Hematopoietic multipotent progenitor cell (in vitro differentiated cells): ENCODE measurements at regions not wholly inside any gene's neighbourhood (a gene's known extent, or its start where the extent isn't known, plus 50 kb on each side); places are given as distances from the start of the nearest gene placed in this dataset.
A peak's percentile ranks its signal among the peaks of the same experiment; 100 is the strongest.

ENCODE experiments used
- DNase-seq, 3 donors: peaks; one replicate each; pipeline ENCODE4 v3.0.0-alpha.2; 2011 to 2015; ENCODE audit warnings: low read depth in 2 of 3, low spot score in 2 of 3

GRCh38 chr2:145140658-145141057 is 620.7 kb upstream of the ZEB2 start:
- DNase-seq: no peak

- no peak for DNase-seq
Observed at GRCh38 chr2:145138626-145139025, 618.7 kb upstream of the ZEB2 start.

- no peak for DNase-seq
Observed at GRCh38 chr2:145137901-145138300, 618.0 kb upstream of the ZEB2 start.

DNA sequence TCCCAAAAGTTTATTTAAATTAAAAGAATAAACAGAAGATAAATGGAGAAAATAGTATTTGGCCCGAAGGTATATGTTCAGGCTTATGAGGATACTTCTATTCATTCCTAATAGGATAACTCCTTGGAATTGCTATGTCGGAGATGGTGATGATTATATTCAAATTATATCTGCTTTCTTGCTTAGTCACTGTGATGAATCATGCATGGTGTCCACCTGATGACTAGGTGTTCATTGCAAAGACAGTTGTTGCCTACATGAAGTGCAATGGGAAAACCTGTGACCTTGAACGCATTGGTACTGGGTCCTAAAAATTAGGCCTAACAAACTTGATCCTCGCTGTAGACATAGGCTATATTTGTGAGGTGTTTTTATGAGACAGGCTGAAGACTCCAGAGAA is 617.3 kb upstream of the ZEB2 start:
- no peak for DNase-seq

DNA sequence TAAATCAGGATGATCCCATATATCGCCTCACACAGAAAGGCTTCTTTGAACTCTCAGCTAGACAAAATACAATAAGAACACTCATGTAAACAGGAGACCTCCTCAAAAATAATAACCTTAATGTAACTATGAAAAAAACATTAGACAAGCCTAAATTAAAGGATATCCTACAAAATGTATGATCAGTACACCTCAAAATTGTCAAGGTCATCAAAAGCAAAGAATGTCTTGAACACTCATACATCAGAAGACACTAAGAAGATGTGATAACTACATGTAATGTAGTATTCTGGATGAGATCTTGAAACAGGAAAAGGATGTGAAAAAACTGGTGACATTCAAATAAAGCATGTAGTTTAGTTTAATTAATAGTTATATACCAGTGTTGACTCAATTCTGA is 616.8 kb upstream of the ZEB2 start:
- no peak for DNase-seq

- DNase-seq: no peak
Observed at GRCh38 chr2:145126146-145126545, 606.2 kb upstream of the ZEB2 start.

DNA sequence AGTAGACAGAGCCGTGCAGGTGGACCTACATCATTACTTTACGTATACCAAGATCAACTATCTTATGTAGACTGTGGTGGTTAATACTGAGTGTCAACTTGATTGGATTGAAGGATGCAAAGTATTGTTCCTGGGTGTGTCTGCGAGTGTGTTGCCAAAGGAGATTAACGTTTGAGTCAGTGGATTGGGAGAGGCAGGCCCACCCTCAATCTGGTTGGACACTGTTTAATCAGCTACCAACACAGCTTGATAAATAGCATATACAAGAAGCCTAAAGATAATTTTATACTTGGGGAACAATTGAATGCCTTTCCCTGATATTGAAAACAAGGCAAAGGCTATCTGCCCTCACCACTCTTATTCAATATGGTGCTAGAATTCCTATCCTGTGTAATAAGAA is 604.2 kb upstream of the ZEB2 start:
- DNase-seq: no peak

DNA sequence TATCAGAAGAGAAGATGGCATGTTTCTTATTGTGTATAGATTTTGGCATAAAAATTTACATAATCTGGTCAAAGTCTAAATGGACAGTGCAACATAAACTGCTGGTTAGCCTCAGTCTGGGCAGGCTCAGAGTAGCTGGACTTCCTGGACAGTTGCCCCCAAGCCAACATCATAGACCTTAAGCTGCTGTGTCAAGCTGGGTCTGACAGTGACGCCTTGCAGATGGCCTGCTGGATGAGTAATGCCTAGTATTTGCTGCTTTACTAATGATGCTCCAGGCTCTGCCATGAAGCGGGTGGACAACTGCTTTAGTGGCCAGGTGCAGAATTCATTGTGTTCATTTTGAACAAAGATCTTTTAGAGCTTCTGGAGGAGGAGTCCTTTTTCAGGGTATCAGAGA is 603.7 kb upstream of the ZEB2 start:
- DNase-seq: no peak

DNA sequence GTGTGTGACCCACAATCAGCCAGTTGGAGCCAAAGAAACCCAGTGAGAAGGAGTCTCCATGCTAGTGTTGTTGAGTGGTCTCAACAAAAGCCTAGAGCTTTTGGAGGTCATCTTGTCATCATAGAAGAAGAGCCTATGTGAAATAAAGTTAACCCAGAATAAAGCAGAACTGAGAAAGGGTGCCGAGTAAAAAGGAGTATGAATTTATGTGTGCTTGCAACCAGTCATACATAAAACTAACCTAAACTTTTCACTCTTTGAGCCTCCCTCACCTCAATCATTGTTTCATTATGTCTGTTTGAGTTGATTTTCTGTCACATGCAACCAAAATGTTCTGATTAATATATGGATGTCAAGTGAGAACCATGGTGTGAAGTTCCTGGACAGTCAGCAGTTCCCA is 599.3 kb upstream of the ZEB2 start:
- DNase-seq: no peak

DNA sequence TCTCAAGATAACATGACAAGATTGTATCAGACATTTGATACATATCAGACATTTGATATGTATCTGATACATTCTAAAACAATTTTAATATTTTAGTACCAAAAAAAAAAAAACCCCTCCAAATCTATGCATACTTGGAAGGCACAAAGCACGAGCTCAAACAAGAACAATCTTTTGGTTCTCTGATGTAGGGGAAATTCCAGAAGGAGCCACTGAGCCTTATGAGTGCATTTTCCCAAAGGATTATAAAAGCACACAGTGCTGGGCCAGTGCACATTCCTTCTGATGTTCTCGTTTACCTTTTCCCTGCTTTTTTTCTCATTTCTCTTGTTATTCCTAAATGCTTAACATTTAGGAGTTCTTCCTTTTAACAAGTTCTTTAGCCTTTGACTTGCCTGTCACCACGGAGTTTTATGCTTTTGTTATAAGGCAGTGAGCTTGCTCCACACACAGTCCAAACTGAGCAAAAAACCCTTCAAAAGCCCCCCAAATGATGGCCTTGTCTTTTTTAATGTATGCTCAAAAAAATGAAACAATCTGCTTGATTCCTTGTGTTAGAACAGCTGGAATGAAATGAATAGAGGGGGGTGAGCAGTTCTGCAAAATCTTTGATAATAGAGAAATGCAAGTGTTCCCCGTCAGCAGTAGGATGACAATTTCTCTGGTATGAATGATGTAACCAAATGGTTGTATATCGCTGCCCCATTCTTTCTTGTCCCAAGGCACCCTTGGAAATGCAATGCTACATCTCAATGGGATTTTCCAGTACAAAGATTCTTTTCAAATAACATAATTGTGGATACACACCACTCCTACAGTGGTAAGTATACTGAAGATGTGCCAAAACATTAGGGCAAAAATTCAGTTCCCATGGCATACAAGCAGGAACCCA is 597.2 kb upstream of the ZEB2 start:
- no peak for DNase-seq

- no peak for DNase-seq
Observed at GRCh38 chr2:145116056-145116455, 596.1 kb upstream of the ZEB2 start.

GRCh38 chr2:145114726-145115125 is 594.8 kb upstream of the ZEB2 start:
- DNase-seq: no peak

- no peak for DNase-seq
Observed at GRCh38 chr2:145112467-145112866, 592.5 kb upstream of the ZEB2 start.

DNA sequence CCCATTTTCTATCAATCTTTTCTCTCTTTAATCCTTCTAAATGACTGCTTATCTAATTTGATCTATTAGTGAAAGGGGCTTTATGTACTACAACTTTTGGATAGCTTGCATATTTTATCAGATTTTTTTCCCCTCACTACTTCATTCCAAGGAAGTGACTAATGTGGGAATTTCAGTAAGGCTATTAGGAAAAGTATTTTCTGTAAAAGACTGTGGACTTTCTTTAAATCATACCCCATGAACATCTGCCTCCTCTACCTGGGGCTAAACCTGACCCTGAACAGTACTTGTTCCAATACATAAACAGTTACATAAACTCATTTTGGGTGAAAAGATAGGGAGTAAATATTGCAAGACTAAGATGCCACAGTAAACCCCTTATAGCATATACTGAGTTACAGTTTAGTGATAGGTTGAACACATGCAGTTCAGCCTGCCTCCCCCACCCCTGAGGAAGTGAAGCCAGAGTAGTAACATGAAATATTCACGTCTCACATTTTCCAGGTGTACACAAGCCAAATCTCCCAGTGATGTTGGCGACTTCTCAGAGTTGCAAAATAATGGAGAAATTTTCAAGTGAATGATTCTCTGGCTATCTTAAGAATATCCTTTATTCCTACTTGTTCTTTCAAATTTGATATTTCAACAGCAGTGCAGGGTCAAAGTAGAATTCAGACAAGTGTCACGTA is 590.9 kb upstream of the ZEB2 start:
- no peak for DNase-seq

- no peak for DNase-seq
Observed at GRCh38 chr2:145108959-145109710, 589.2 kb upstream of the ZEB2 start.

- DNase-seq: no peak
Observed at GRCh38 chr2:145108361-145108778, 588.5 kb upstream of the ZEB2 start.

DNA sequence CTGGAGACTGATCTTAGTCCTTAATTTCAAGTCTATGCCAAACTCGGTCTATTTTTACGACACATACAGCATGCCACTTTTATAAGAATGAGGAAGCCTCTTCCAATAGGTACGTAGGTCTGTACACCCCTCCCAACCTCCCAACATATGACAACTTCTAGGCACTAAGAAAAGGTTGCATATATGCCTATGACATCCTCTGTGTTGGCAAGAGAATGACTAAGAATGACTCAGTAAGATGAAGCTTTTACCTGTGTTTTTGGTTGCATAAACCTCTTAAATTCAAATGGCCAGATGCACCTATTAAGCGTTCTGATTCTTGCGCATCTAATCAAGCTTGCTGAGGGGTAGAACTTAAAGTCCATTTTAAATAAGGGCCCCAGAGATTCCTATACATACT is 586.4 kb upstream of the ZEB2 start:
- no peak for DNase-seq

GRCh38 chr2:145102706-145103105 is 582.8 kb upstream of the ZEB2 start:
- no peak for DNase-seq

DNA sequence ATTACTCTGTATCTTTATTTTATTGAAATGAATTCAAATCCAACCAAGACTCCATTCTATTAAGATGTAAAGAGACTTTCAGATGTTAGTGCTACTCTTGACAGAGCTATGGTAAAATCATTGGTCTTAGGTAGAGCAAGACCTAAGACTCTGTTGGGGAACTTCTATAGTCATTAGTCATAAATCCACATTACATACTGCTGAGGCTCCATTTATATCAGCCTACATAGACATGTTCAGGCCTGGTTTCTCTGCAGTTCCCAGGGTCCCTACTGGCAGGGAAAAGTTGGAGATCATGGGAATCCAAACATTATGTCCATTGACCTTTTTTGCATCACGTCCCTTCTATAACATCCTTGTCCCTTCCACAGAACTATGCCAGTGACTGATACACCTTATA is 580.4 kb upstream of the ZEB2 start:
- no peak for DNase-seq

DNA sequence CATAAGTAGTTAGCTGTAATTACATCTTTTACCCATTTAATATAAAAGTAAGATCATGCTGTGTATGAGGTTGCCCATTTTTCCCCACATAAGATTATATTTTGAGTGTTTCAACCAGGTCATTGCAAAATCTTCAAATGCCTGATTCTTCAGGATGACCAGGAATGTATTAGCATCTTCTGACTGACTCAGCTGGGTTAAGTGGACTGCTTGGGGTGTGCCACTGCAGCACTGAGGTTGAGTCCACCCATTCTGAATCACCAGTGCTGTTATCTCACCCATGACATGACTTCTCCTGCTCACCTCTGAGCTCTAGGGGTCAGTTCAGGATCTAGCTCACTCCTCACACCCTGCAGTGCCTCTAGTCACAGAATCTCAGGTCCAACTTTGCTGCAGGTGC is 576.7 kb upstream of the ZEB2 start:
- no peak for DNase-seq

GRCh38 chr2:145095641-145096435 is 575.9 kb upstream of the ZEB2 start:
- peak in 1 of 3 donors; percentile 1 for DNase-seq
